Left renal cortex interstitium (tissue), 4 donors: ENCODE measurements at regions not wholly inside any gene's neighbourhood (a gene's known extent, or its start where the extent isn't known, plus 50 kb on each side); places are given as distances from the start of the nearest gene placed in this dataset.

Source experiments
- DNase-seq, 4 donors: peaks; one replicate each; pipeline ENCODE4 v3.0.0-alpha.2; 2013; ENCODE audit warnings: low read depth in 4 of 4, low spot score in 2 of 4, missing footprints in 1 of 4

DNA sequence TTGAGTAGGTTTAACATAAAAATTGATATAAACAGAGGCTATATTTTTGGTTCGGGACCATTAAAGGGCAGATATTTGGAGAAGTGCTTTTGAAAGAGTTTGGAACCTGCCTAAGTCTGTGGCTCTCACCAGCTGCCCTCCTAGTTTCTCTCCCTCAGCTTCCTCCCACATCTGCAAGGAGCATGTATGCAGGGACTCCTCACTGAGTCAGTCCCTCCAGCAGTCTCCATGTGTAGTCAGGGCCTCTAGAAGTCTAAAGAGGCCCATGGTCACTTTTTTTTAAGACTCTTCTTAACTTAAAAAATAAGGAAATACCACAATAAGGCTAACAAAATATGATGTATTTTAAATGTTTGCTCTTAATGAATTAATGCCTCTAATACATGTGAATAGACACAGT lies 220.0 kb upstream of the TANK start:
- DNase-seq: no peak

DNA sequence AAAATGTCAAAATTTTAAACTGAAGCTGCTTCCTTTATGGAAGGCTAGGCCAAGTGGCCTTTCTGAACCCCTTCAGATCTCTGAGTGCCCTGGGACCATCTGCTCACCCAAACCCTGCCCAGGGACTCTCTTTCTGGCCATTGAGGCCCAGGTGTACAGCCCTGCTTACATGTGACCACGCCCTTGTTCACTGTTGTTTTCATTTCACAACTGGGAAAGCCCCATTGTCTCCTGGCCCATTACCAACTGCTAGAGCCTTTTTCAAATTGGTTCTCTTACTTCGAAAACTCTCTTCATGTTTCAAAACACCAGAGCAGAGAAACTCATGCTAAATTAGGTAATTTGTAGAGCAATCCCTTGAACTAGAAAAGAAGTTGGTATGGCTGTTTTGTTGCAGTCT lies 219.5 kb upstream of the TANK start:
- no peak for DNase-seq

- no peak for DNase-seq
These were observed 218.9 kb upstream of the TANK start for GRCh38 chr2:160941290-160941846.

DNA sequence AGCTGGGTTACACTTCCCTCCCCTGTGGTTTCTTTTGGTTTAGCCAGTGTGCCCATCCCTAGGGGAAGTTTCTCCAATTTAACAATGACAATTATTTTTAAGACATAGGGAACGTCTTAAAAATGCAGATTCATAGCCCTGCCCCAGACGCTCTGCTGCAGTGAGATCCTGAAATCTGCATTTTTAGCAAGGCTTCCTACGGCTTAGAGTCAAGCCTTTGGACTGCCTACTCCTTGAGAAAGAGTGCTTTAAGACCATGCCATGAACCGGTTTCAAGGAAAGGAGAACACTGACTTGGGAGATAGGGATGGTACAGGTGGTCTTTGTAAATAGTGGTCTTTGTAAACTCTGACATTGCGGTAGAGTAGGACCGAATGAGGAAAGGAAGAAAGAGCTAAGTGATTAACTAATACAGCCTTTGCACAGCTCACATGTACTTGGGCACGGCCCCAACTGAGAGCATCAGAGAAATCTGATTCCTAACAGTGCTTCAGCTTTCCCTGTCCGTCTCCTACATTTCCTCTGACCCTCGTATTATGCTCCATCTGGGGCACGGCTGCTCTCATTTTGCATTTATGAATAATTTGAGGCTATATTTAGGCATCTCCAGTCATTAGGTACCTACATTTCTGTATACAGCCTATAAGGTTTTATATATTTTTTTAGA lies 217.6 kb upstream of the TANK start:
- no peak for DNase-seq

GRCh38 chr2:160943414-160943813 lies 216.8 kb upstream of the TANK start:
- no peak for DNase-seq

DNA sequence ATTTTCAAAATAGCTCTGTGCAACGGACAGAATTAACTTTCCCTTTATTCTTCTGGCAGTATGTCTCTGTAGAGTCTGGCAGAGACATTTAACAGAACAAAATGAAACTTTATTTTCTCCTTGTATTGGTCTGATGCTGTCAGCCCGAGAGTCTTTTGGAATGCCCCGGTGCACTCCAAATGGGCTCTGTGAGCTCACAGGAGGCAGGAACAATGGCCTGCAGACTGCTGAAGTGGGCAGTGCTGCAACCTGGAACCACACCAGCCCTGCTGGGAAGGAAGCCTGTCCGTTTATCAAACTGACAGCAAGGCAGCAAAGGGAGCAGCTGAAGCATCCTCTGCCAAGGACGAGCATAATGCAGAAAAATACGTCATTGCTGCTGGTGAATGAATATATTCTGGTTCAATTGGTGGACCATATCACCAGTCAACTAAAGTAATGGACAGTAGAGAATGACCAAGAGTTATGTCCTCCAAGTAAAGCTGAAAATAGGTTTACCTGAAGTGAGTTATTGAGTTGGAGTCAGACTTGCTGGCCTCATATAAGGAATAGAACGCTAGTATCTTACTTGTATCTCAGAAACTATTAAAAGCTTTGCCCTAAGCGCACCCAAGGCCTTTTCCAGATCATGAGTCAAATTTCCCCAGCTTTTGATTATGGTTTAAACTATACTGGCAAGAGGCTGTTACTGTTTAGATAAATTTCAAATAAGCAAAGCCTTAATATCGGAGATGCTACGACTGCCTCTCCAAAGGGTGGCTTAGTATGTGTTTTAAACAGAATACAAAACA lies 207.6 kb upstream of the TANK start:
- no peak for DNase-seq

DNA sequence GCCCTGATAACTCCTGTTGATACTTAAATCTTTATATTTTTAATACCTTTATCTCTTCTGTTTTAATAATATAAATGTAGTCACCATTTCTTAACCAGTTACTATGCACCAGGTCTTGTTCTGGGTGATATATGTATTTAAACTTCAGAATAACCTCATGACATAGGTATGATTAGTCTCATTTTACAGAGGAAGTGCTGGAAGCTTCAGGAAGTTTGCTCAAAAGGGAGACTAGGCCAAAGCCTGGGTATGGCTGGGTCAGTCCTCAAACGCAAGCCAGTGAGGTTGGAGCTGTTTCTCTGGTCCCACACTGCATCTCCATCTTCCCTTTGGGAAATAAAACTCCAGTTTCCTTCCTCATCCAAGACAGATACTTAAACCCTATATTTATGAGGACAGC lies 204.7 kb upstream of the TANK start:
- DNase-seq: no peak

DNA sequence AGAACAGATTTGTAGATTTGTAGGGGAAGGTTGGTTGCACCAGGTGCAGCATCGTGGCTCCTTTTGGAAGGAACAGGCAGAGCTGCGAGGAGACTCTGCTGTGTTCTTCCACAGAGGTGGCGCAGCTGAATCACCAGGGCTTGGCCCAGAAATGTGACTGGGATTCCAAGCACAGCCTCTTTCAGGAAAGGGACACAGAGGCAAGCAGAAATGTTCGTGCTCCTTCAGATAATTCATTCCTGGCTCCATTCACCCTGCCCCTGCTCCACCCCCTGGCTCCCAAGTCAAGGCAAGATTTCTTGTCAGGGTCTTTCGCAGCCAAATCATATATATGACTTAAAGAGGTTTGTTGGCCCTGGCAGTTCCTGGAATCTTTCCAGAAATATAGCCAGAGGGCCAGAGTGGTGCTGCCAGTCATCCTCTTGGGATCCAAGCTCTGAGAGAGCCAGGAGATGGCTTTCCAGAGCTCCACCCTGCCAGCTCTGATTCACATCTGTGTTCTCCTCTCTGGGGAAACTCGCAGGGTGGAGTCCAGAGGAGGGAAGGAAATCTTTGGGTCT lies 203.9 kb upstream of the TANK start:
- DNase-seq: no peak

DNA sequence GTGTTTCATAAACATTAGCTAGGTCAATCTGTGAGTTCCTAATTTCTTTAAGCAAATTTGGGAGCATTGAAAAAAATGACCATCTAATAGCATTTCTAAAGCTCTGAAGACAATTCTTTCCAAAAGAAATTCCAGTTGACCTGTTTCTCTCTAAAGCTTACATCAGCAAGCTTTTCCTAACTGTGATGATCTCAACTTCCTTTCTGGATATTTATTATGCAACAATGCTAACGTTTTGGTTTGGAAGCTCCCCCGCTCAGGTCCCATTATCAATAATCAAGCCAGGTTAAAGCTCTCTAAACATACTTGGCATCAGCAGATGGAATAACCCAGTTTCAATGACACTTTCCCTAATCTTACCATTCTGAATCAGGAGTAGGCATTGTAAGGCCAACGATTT lies 196.3 kb upstream of the TANK start:
- no peak for DNase-seq

GRCh38 chr2:160967523-160967922 lies 192.7 kb upstream of the TANK start:
- DNase-seq: no peak

GRCh38 chr2:160968183-160968582 lies 192.0 kb upstream of the TANK start:
- no peak for DNase-seq

- DNase-seq: peak; percentile 69 to 90 (median 82)
These were observed 189.9 kb upstream of the TANK start for GRCh38 chr2:160970052-160970965.

DNA sequence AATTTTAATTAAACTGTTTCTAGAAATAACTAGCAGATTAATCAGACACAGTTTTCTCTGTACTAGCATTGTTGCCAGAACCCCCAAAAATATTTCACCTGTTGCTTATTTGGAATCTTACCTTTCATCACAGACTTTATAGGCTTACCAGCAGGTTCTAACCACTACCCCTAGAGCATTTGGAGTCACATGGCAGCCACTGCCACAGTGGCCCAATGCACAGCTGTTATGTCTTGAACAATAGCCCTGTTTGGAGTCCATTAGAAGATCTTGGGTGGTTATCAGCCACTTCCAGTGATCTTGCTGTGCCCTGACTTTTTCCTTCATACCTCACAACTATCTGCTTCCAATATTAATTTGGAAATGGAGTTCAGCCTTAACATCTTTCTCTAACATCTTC lies 186.2 kb upstream of the TANK start:
- no peak for DNase-seq

GRCh38 chr2:160974803-160975202 lies 185.4 kb upstream of the TANK start:
- DNase-seq: no peak

- DNase-seq: no peak
These were observed 183.4 kb upstream of the TANK start for GRCh38 chr2:160976797-160977196.

DNA sequence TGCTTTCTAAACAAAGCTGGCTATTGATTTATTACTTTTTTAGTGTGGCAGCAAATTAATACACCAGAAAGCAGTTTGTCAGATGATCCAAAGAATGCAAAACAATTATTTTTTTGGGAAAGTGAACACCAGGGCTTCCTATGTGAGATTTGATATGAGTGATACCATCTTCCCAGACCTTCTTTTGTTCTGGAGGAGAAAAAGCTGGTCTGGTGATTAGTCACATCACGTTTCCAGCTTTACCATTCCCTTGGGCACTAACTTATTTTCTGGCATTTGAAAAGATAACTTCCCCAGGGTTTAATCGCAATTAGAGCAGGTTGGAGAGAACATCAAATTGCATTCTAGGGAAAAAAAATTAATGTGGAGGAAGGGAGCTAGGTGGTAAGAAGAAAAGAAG lies 182.9 kb upstream of the TANK start:
- no peak for DNase-seq

DNA sequence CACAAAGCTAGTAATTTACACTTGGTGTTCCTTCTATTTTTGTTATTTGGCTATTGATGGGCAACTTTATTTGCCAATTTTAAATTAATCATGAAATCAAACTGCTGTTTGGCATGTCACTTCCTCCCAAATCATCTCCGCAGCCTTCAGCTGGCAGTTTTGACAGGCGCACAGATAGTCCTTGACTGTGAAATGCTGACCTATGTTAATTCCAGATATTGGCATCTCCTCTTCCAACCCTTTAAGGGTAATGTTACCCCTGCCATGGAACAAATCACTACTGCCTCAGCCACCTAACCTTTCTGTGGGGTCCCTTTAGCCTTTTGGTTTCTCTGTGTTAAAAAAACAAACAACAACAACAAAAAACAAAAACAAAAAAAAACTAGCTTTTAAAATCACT lies 182.4 kb upstream of the TANK start:
- no peak for DNase-seq

DNA sequence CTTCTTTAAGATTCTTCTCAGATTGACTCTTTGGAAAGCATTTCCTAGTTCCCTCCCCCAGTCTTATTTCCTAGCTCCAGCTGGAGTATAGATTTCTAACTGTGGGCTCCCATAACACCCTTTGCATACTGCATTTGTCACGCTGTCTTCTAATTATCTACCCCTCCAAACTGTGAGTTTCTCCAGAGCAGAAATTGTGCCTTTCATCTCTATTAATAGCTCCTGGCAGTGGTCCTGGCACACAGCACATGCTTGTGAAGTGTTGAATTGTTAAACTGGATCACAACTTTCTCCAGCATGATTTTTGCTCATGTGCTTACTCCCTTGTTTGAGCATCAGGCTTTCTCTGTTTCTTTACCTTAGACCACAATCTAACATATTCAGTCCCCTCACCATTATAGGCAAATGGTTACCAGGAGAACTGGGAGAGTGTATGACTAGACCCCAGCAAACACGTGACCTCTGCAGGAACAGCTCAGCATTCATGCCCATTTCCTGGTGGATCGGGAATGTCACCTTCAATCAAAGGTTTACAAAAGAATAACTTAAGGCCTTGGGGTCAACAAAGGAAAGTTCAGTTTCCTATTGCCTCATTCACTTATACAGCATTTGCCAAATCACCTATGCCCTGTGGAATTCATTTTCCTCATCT lies 175.7 kb upstream of the TANK start:
- no peak for DNase-seq

- no peak for DNase-seq
These were observed 170.4 kb upstream of the TANK start for GRCh38 chr2:160989778-160990177.

- peak in 3 of 4 donors; percentile 28 to 51 (median 49) for DNase-seq
These were observed 166.6 kb upstream of the TANK start for GRCh38 chr2:160993654-160994061.
